Karpas-422 (cell line): ENCODE measurements at regions not wholly inside any gene's neighbourhood (a gene's known extent, or its start where the extent isn't known, plus 50 kb on each side); places are given as distances from the start of the nearest gene placed in this dataset.

Experiments
- DNase-seq: peaks from one replicate; pipeline ENCODE4 v3.0.0-alpha.2; 2015
- H2AFZ ChIP-seq: fragments of 200-600 bp; sonication (generic); 2 replicates; pipeline ENCODE4 v1.6.1; 2014; ENCODE audit warnings: antibody characterized with exemption, low read length, mixed read lengths
- H3K27ac ChIP-seq: fragments of 200-600 bp; sonication (generic); 2 replicates; pipeline ENCODE4 v1.5.1; 2014; ENCODE audit warnings: mild to moderate bottlenecking, low read length, moderate library complexity
- H3K27me3 ChIP-seq: fragments of 200-600 bp; sonication (generic); 2 replicates; pipeline ENCODE4 v1.6.1; 2014; ENCODE audit warnings: low read length, mixed read lengths
- H3K36me3 ChIP-seq: fragments of 200-600 bp; sonication (generic); 2 replicates; pipeline ENCODE4 v1.6.1; 2014; ENCODE audit warnings: low read length, mixed read lengths; ENCODE audit not compliant: insufficient read depth
- H3K4me1 ChIP-seq: fragments of 200-600 bp; sonication (generic); 2 replicates; pipeline ENCODE4 v1.6.1; 2014; ENCODE audit warnings: mild to moderate bottlenecking, low read length, mixed read lengths
- H3K4me2 ChIP-seq: fragments of 200-600 bp; sonication (generic); 2 replicates; pipeline ENCODE4 v1.6.1; 2014; ENCODE audit warnings: low read length, low read depth, mild to moderate bottlenecking; ENCODE audit not compliant: poor library complexity, severe bottlenecking
- H3K4me3 ChIP-seq: fragments of 200-600 bp; sonication (generic); 2 replicates; pipeline ENCODE4 v1.5.1; 2014; ENCODE audit warnings: mild to moderate bottlenecking, antibody characterized with exemption, low read length, mixed read lengths
- H3K79me2 ChIP-seq: fragments of 200-600 bp; sonication (generic); 2 replicates; pipeline ENCODE4 v1.6.1; 2014; ENCODE audit warnings: mild to moderate bottlenecking, low read length, mixed read lengths
- H3K9ac ChIP-seq: fragments of 200-600 bp; sonication (generic); 2 replicates; pipeline ENCODE4 v1.6.0; 2014; ENCODE audit warnings: low read length
- H3K9me2 ChIP-seq: fragments of 200-600 bp; sonication (generic), shearing (Covaris generic); replicated peaks from 2 replicates; pipeline ENCODE4 v1.6.0; 2014; ENCODE audit warnings: mild to moderate bottlenecking, low read length, moderate library complexity; ENCODE audit not compliant: insufficient read depth
- H3K9me3 ChIP-seq: fragments of 300-700, 200-600 bp; sonication (generic); 2 replicates; pipeline ENCODE4 v1.6.1; 2014; ENCODE audit warnings: low read length, mixed read lengths
- H4K20me1 ChIP-seq: fragments of 200-600 bp; sonication (generic); 2 replicates; pipeline ENCODE4 v1.6.1; 2014; ENCODE audit warnings: mild to moderate bottlenecking, antibody characterized with exemption, low read length, low read depth; ENCODE audit not compliant: insufficient read depth

DNA sequence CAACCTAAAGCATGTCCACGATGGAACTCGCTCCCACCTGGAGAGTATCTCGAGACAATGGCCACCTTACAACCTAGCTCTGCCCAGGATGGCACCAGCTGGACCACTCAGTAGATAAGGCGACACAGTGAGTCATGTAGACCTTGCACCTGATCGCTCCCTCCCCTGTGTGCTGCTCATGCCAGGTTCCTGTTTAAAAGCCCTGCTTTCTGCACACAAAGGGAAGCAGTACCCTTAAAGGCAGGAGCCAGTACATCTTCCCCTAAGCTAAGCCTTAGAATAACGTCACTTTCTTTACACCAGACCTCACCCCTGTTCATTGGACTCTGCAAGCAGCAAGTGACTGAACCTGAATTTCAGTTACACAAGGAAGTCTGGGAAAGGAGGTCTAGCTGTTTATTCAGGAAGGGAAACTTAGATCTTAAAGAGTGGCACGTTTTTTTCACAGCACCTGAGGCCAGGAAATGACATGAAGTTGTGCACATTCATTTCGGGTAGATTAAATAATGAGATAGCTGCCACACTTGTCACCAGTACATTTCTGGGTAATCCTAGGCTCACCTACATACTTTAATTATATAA lies 117.9 kb downstream of the MTPAP start:
- peak overlapping the region; percentile 46; the same call in 1 of the 2 replicates for H2AFZ ChIP-seq

DNA sequence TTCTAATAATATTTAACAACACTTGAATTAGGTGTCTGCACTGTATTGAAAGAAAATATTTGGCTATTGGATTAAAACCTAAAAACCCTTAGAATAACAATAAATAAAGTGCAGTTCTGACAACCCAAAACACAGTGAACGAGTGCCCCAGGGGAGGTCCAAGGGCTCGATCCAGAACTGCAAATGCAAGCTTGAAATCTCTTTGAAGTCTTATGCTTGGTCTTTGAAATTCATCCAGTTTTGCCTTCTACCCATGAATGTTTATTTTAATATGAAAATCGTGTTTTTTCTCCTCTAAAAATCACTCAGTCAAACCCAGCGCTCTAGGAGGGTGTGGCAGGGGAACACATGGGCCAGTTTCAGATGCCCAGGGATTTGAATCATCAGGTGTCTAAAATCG lies 119.5 kb downstream of the MTPAP start:
- no peaks in the 10 kb centered on the region; the same call in 1 of the 2 replicates for H3K4me1 ChIP-seq
- H3K79me2 ChIP-seq, result no peaks in the 10 kb centered on the region
- H3K4me2 ChIP-seq, result no peak overlapping the region
- H3K9me2 ChIP-seq, result no peaks in the 10 kb centered on the region
- no peak overlapping the region for H3K9ac ChIP-seq
- no peaks in the 10 kb centered on the region for H3K9me3 ChIP-seq
- no peak overlapping the region for H3K27ac ChIP-seq
- no peaks in the 10 kb centered on the region for H3K36me3 ChIP-seq
- no peaks in the 10 kb centered on the region for H3K27me3 ChIP-seq
- no peaks in the 10 kb centered on the region for H4K20me1 ChIP-seq
- no peak overlapping the region for H3K4me3 ChIP-seq
- no peak for DNase-seq
- H2AFZ ChIP-seq, result no peak overlapping the region

More for the DNA sequence above, 117.9 kb downstream of the MTPAP start:
- no peaks in the 10 kb centered on the region for H3K9me2 ChIP-seq
- no peak for DNase-seq
- no peak overlapping the region for H3K27ac ChIP-seq
- no peaks in the 10 kb centered on the region for H3K27me3 ChIP-seq
- H3K9me3 ChIP-seq, result no peaks in the 10 kb centered on the region
- H3K4me2 ChIP-seq, result no peak overlapping the region
- H4K20me1 ChIP-seq, result no peaks in the 10 kb centered on the region
- no peaks in the 10 kb centered on the region; the same call in 1 of the 2 replicates for H3K4me1 ChIP-seq
- H3K9ac ChIP-seq, result no peak overlapping the region
- H3K4me3 ChIP-seq, result no peak overlapping the region
- no peaks in the 10 kb centered on the region for H3K36me3 ChIP-seq
- no peaks in the 10 kb centered on the region for H3K79me2 ChIP-seq

DNA sequence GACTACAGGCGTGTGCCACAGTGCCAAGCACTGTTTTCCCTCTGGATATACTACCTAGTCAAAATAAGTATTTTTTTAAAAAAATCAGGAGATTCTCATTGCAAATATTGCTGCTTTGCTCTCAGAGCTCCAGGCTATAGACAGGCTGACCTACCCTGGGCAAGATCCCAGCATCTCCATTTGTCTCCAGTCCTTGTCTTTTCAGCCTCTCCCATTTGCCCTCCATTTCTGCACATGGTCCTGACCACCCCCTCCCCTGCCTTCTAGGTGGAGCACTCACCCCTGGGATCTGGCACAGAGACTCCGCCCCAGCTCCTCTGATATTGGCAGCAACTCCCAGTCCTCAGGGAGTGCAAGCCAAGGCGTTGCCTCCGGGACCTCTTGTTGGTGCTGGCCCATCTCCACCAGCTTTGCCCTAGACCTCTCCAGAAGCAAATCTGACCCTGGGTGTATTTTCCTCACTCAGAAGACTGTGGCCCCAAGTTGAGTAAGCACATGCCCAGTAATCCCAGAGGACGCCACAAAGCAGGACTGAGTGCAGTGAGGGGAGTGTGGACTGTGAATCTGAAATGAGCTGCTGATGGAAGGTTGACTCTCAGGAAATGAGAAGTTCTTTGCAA lies 120.6 kb downstream of the MTPAP start:
- Histone ChIP-seq H3K4me1 (no peaks in the 10 kb centered on the region), H3K9ac (no peak overlapping the region), H3K27me3 (no peaks in the 10 kb centered on the region), H4K20me1 (no peaks in the 10 kb centered on the region), H3K4me3 (no peak overlapping the region), H2AFZ (no peak overlapping the region), H3K9me3 (no peaks in the 10 kb centered on the region), H3K27ac (no peak overlapping the region), H3K4me2 (no peak overlapping the region), H3K79me2 (no peaks in the 10 kb centered on the region), H3K9me2 (no peaks in the 10 kb centered on the region), H3K36me3 (no peaks in the 10 kb centered on the region)
- DNase-seq, result no peak

- no peak overlapping the region for H3K9ac ChIP-seq
- H3K4me3 ChIP-seq, result no peak overlapping the region
- H3K9me3 ChIP-seq, result no peaks in the 10 kb centered on the region
- H3K4me1 ChIP-seq, result no peaks in the 10 kb centered on the region
- no peak overlapping the region for H3K4me2 ChIP-seq
- no peaks in the 10 kb centered on the region for H3K9me2 ChIP-seq
- no peaks in the 10 kb centered on the region for H3K79me2 ChIP-seq
- H3K27me3 ChIP-seq, result no peaks in the 10 kb centered on the region
- H3K27ac ChIP-seq, result no peak overlapping the region
- H3K36me3 ChIP-seq, result no peaks in the 10 kb centered on the region
- H4K20me1 ChIP-seq, result no peaks in the 10 kb centered on the region
- no peak for DNase-seq
- H2AFZ ChIP-seq, result no peak overlapping the region
These were observed 121.6 kb downstream of the MTPAP start for GRCh38 chr10:30227481-30227880.

DNA sequence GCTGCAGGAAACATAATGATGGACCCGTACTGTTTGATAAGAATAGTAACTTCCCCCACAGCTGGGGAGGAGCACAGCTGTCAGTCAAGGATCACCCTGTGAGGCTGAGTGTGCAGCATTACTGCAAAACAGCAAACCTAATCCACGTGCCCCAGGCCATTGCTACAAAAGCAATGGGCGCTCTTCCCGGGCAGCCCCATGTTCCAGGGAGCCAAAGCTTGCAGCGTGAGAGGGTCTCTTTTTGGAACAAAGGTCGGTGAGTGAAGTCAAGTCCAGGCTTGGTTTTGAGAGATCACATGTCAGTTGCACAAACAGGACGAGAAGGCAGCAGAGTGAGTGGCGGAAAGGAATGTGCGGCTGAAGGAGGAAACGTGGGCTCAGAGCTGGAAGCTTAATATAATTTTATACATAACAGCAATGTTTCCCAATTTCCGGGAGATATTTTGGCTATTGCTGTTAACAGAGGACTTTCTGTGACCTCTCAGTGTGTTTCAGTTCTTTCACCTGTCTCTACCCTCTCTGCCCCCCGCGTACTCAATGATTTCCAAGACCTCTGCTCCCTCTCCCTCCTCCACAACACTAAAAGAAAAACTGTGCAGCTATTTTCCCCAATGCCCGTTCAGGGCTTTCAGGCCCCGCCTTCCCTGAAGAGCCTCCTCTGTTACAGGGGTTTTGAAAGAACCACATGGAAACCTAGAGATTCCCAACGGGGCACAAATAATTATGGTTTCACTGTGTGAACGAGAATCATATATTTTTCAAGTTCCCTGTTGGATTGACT lies 128.9 kb downstream of the MTPAP start:
- no peak overlapping the region for H3K27ac ChIP-seq
- H2AFZ ChIP-seq, result no peak overlapping the region
- no peaks in the 10 kb centered on the region for H3K79me2 ChIP-seq
- H3K4me2 ChIP-seq, result peak overlapping the region; percentile 34
- no peak overlapping the region for H3K9ac ChIP-seq
- H3K9me2 ChIP-seq, result no peaks in the 10 kb centered on the region
- H3K27me3 ChIP-seq, result no peaks in the 10 kb centered on the region
- no peaks in the 10 kb centered on the region for H4K20me1 ChIP-seq
- DNase-seq, result peak; percentile 46
- H3K36me3 ChIP-seq, result no peaks in the 10 kb centered on the region
- H3K9me3 ChIP-seq, result no peaks in the 10 kb centered on the region
- peaks cover 12% of the 10 kb centered on the region for H3K4me1 ChIP-seq
- no peak overlapping the region for H3K4me3 ChIP-seq

DNA sequence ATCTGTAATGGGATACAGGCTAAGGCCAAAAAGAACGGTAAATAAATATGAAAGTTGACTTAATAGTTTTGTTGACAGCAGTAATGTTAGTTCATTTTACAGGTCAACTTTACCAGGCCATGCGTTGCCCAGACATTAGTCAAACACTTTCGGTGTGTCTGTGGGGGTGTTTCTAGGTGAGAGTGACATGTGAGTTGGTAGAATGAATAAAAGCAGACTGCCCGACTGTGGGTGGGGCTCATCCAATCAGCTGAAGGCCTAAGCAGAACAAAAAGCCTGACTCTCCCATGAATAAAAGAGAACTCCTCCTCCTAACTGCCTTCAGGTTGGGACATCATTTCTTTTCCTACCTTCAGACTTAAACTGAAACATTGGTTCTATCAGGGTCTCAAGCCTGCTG lies 132.3 kb downstream of the MTPAP start:
- Histone ChIP-seq H2AFZ (no peak overlapping the region), H3K4me2 (no peak overlapping the region), H3K9me2 (no peaks in the 10 kb centered on the region), H4K20me1 (no peaks in the 10 kb centered on the region), H3K4me1 (peaks cover 12% of the 10 kb centered on the region), H3K27me3 (no peaks in the 10 kb centered on the region), H3K79me2 (no peaks in the 10 kb centered on the region), H3K4me3 (no peak overlapping the region), H3K9me3 (no peaks in the 10 kb centered on the region), H3K9ac (no peak overlapping the region), H3K36me3 (no peaks in the 10 kb centered on the region), H3K27ac (no peak overlapping the region)
- DNase-seq, result no peak

DNA sequence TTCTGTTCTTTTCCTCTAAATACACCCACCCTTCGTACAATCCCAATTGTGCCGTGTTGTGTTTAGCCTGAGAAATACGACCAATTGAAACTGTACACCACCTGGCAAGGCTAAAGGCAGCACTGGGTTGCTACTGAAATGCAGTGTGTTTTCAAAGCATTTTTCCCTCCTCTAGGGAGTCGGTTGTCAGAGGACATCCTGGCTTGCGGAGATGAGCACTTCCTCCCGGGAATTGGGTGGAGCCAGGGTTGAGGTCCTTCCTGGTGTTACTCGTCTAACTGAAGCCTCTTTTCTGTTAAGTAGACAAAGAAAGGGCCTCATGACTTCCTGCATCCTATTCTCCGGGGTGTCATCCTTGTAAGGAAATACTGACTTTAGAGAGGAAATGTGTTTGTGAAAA lies 133.5 kb downstream of the MTPAP start:
- H3K9ac ChIP-seq, result no peak overlapping the region
- H3K9me2 ChIP-seq, result no peaks in the 10 kb centered on the region
- H3K27ac ChIP-seq, result no peak overlapping the region
- no peak overlapping the region for H2AFZ ChIP-seq
- no peaks in the 10 kb centered on the region for H3K9me3 ChIP-seq
- no peak overlapping the region for H3K4me3 ChIP-seq
- H4K20me1 ChIP-seq, result no peaks in the 10 kb centered on the region
- H3K4me1 ChIP-seq, result peaks cover 12% of the 10 kb centered on the region
- no peaks in the 10 kb centered on the region for H3K36me3 ChIP-seq
- no peak overlapping the region for H3K4me2 ChIP-seq
- H3K27me3 ChIP-seq, result no peaks in the 10 kb centered on the region
- no peaks in the 10 kb centered on the region for H3K79me2 ChIP-seq
- DNase-seq, result no peak

GRCh38 chr10:30215141-30215540 lies 133.9 kb downstream of the MTPAP start:
- H3K9me3 ChIP-seq, result no peaks in the 10 kb centered on the region
- no peak overlapping the region for H3K4me2 ChIP-seq
- H2AFZ ChIP-seq, result no peak overlapping the region; the same call in 1 of the 2 replicates
- no peak overlapping the region for H3K27ac ChIP-seq
- no peaks in the 10 kb centered on the region for H3K27me3 ChIP-seq
- H3K9ac ChIP-seq, result no peak overlapping the region
- H3K79me2 ChIP-seq, result no peaks in the 10 kb centered on the region
- H3K36me3 ChIP-seq, result no peaks in the 10 kb centered on the region
- H3K4me3 ChIP-seq, result no peak overlapping the region
- DNase-seq, result no peak
- no peaks in the 10 kb centered on the region for H4K20me1 ChIP-seq
- no peaks in the 10 kb centered on the region for H3K9me2 ChIP-seq
- peaks cover 9% of the 10 kb centered on the region for H3K4me1 ChIP-seq
